ENCODE measurements at regions not wholly inside any gene's neighbourhood (a gene's known extent, or its start where the extent isn't known, plus 50 kb on each side); places are given as distances from the start of the nearest gene placed in this dataset.
"Not testable (repeated sequence)": the region's sequence is repeated elsewhere in the genome, so short reads cannot be mapped to it uniquely, and the experiment has no call there.

GRCh38 chr1:222415441-222415840 is 132.5 kb downstream of the HHIPL2 start:
- DNase-seq: no peak

GRCh38 chr1:222413991-222414549 is 133.8 kb downstream of the HHIPL2 start:
- no peak for DNase-seq

- DNase-seq: no peak
These were observed 134.5 kb downstream of the HHIPL2 start for GRCh38 chr1:222413436-222413835.

- no peak for DNase-seq
These were observed 143.2 kb downstream of the HHIPL2 start for GRCh38 chr1:222404710-222405109.

GRCh38 chr1:222399197-222399596 is 148.7 kb downstream of the HHIPL2 start:
- no peak for DNase-seq

- no peak for DNase-seq
These were observed 153.7 kb downstream of the HHIPL2 start for GRCh38 chr1:222394224-222394623.

GRCh38 chr1:222392556-222392955 is 155.3 kb downstream of the HHIPL2 start:
- no peak for DNase-seq

- DNase-seq: no peak
These were observed 157.7 kb downstream of the HHIPL2 start for GRCh38 chr1:222390181-222390580.

- DNase-seq: no peak
These were observed 160.7 kb downstream of the HHIPL2 start for GRCh38 chr1:222387007-222387814.

- no peak for DNase-seq
These were observed 161.9 kb downstream of the HHIPL2 start for GRCh38 chr1:222385955-222386354.

- DNase-seq: no peak
These were observed 162.6 kb downstream of the HHIPL2 start for GRCh38 chr1:222385262-222385661.

- DNase-seq: no peak
These were observed 163.4 kb downstream of the HHIPL2 start for GRCh38 chr1:222384531-222384930.

- no peak for DNase-seq
These were observed 165.7 kb downstream of the HHIPL2 start for GRCh38 chr1:222382171-222382570.

- no peak for DNase-seq
These were observed 170.3 kb downstream of the HHIPL2 start for GRCh38 chr1:222377428-222378088.

GRCh38 chr1:222376791-222377190 is 171.1 kb downstream of the HHIPL2 start:
- not testable (repeated sequence) for DNase-seq

GRCh38 chr1:222375701-222376100 is 172.2 kb downstream of the HHIPL2 start:
- no peak for DNase-seq

GRCh38 chr1:222373831-222374602 is 173.9 kb downstream of the HHIPL2 start:
- DNase-seq: no peak

- no peak for DNase-seq
These were observed 174.7 kb downstream of the HHIPL2 start for GRCh38 chr1:222373216-222373615.

- DNase-seq: no peak
These were observed 175.7 kb downstream of the HHIPL2 start for GRCh38 chr1:222372221-222372620.

GRCh38 chr1:222370913-222371675 is 176.8 kb downstream of the HHIPL2 start:
- no peak for DNase-seq

- DNase-seq: no peak
These were observed 177.6 kb downstream of the HHIPL2 start for GRCh38 chr1:222370081-222370912.

GRCh38 chr1:222369148-222369547 is 178.8 kb downstream of the HHIPL2 start:
- no peak for DNase-seq
